ENCODE measurements at regions not wholly inside any gene's neighbourhood (a gene's known extent, or its start where the extent isn't known, plus 50 kb on each side); places are given as distances from the start of the nearest gene placed in this dataset.

GRCh38 chr5:101278917-101279316, 375.8 kb upstream of the ST8SIA4 start:
- ChIA-PET POLR2A (no interaction called here), CTCF (interaction anchor here (1.1 to 2.6 kb wide), 2 partner anchors 8 to 14 kb away, joined by 3 to 7 read pairs; no protein-coding TSS in a partner anchor)
- DNase-seq (ENCODE audit: extremely low spot score), result no peak
- no peak for TF ChIP-seq CTCF (IDR thresholded peaks at IDR 0.05; ENCODE audit: control extremely low read depth, extremely low read depth, low read depth, missing control alignments)

GRCh38 chr5:101278011-101278687, 375.1 kb upstream of the ST8SIA4 start:
- CTCF ChIA-PET, result no interaction called here
- POLR2A ChIA-PET, result no interaction called here
- DNase-seq (ENCODE audit: extremely low spot score), result no peak
- no peak for TF ChIP-seq CTCF (IDR thresholded peaks at IDR 0.05; ENCODE audit: control extremely low read depth, extremely low read depth, low read depth, missing control alignments)

- no peak for TF ChIP-seq CTCF (IDR thresholded peaks at IDR 0.05; ENCODE audit: control extremely low read depth, extremely low read depth, low read depth, missing control alignments)
- POLR2A ChIA-PET, result no interaction called here
- CTCF ChIA-PET, result interaction anchor here (1.1 kb wide), 2 partner anchors 9 to 13 kb away, joined by 3 to 4 read pairs; no protein-coding TSS in a partner anchor
- DNase-seq (ENCODE audit: extremely low spot score), result no peak
Observed at GRCh38 chr5:101271945-101272344, 368.9 kb upstream of the ST8SIA4 start.

- DNase-seq (ENCODE audit: extremely low spot score), result no peak
- ChIA-PET CTCF (interaction anchor here (1.1 to 1.5 kb wide), 3 partner anchors 9 to 51 kb away, joined by 3 to 7 read pairs (median 4); no protein-coding TSS in a partner anchor), POLR2A (no interaction called here)
- no peak for TF ChIP-seq CTCF (IDR thresholded peaks at IDR 0.05; ENCODE audit: control extremely low read depth, extremely low read depth, low read depth, missing control alignments)
Observed at GRCh38 chr5:101271416-101271815, 368.3 kb upstream of the ST8SIA4 start.

- TF ChIP-seq CTCF (IDR thresholded peaks at IDR 0.05; ENCODE audit: control extremely low read depth, extremely low read depth, low read depth, missing control alignments), result no peak
- no peak for DNase-seq (ENCODE audit: extremely low spot score)
- POLR2A ChIA-PET, result no interaction called here
- CTCF ChIA-PET, result interaction anchor here (1.2 kb wide), 1 partner anchor 9 kb away, joined by 3 read pairs; no protein-coding TSS in a partner anchor
Observed at GRCh38 chr5:101260857-101261256, 357.8 kb upstream of the ST8SIA4 start.

- ChIA-PET POLR2A (no interaction called here), CTCF (interaction anchor here (1.2 kb wide), 1 partner anchor 27 kb away, joined by 3 read pairs; no protein-coding TSS in a partner anchor)
- DNase-seq (ENCODE audit: extremely low spot score), result no peak
- no peak for TF ChIP-seq CTCF (IDR thresholded peaks at IDR 0.05; ENCODE audit: control extremely low read depth, extremely low read depth, low read depth, missing control alignments)
Observed at GRCh38 chr5:101253096-101253495, 350.0 kb upstream of the ST8SIA4 start.
